ENCODE measurements at regions not wholly inside any gene's neighbourhood (a gene's known extent, or its start where the extent isn't known, plus 50 kb on each side); places are given as distances from the start of the nearest gene placed in this dataset.

DNA sequence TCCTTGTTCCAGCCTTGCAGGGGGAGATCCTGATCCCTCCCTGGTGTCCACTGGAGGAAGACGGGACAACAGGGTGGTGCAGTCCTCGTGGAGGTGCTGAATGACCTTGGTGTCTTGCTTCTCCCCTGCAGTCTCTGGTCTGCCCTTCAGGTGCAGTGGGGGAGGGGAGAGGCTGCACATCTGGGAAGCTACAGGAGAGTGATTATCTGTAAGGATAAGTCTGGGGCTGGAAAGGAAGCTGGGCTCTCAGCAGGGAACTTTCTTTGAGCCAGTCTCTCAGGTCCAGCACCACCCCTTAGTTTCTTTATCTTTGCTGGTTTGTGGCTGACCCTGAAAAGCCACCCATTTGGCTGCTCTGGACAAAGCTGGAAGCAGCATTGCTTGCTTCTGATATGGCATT is 275.6 kb downstream of the CCSER2 start:
- no CpG with 5 or more reads among the region's 2 CpGs for WGBS, 2 experiments (ENCODE audit: extremely low coverage in 2 of 2, insufficient read length in 1 of 2)
- Histone ChIP-seq H2BK20ac (ENCODE audit: low read depth, low read length) (no peak overlapping the region), H2AK9ac (replicated peaks; ENCODE audit: low read depth, low read length, poor library complexity) (no peak overlapping the region), H3K14ac (replicated peaks; ENCODE audit: low read depth, low read length) (no peak overlapping the region), H4K5ac (ENCODE audit: low read depth, low read length) (no peak overlapping the region), H2BK120ac (ENCODE audit: low read depth, low read length) (no peak overlapping the region), H3K18ac (ENCODE audit: low read depth, low read length) (no peak overlapping the region), H3K9me1 (ENCODE audit: insufficient read depth, low read length) (no peaks in the 10 kb centered on the region), H3K4ac (ENCODE audit: low read depth, low read length) (no peak overlapping the region), H3K27ac (ENCODE audit: insufficient read depth, low read length) (no peak overlapping the region), H3K4me2 (ENCODE audit: low read depth, low read length) (no peak overlapping the region), H3K9ac (ENCODE audit: low read depth, low read length) (no peak overlapping the region), H3K4me1 (ENCODE audit: control insufficient read depth, insufficient read depth, low read length) (no peaks in the 10 kb centered on the region), H3K9me3 (ENCODE audit: control insufficient read depth, insufficient read depth, low read length) (no peaks in the 10 kb centered on the region), H4K8ac (ENCODE audit: low read depth in 2 of 2, low read length in 2 of 2) (no peak overlapping the region), H3K27me3 (ENCODE audit: control insufficient read depth, insufficient read depth, low read length) (no peaks in the 10 kb centered on the region), H3K23ac (ENCODE audit: low read depth, low read length) (no peak overlapping the region), H2BK5ac (ENCODE audit: low read depth, low read length, poor library complexity, severe bottlenecking) (no peak overlapping the region), H2AK5ac (ENCODE audit: low read depth, low read length) (no peak overlapping the region), H4K20me1 (ENCODE audit: insufficient read depth, low read length) (no peaks in the 10 kb centered on the region), H3K36me3 (ENCODE audit: control insufficient read depth, insufficient read depth, low read length) (no peaks in the 10 kb centered on the region), H3K56ac (ENCODE audit: extremely low read depth, insufficient read depth, low read length) (no peak overlapping the region), H3K79me1 (ENCODE audit: low read depth in 1 of 2, low read length in 2 of 2) (no peaks in the 10 kb centered on the region), H3K4me3 (ENCODE audit: insufficient read depth, low read depth, low read length) (no peak overlapping the region), H2BK15ac (ENCODE audit: low read depth, low read length) (no peak overlapping the region), H4K91ac (ENCODE audit: insufficient read depth, low read depth, low read length) (no peak overlapping the region), H2AFZ (replicated peaks; ENCODE audit: low read length, poor library complexity) (no peak overlapping the region)
- BruUV-seq (replicated peaks) = no TSS peak
- no peak for ATAC-seq (ENCODE audit: low read depth)
- intact Hi-C loops (cut with micrococcal nuclease) = no loop called here
- no peak for TF ChIP-seq SMC3 (IDR thresholded peaks at IDR 0.05; ENCODE audit: low read depth, low read length)
- no peak for TF ChIP-seq FOS (IDR thresholded peaks at IDR 0.05; ENCODE audit: low read depth, low read length)
- TF ChIP-seq ELK1 (IDR thresholded peaks at IDR 0.05; ENCODE audit: borderline replicate concordance, low read depth, low read length) = no peak
- no peak for TF ChIP-seq RFX5 (IDR thresholded peaks at IDR 0.05; ENCODE audit: low read depth, low read length)
- DNase-seq = no peak
- dilution Hi-C loops (cut with HindIII; ENCODE audit: low sequenced_read_pairs, unreplicated experiment) = no loop called here
- in situ Hi-C loops (cut with MboI; ENCODE audit: low sequenced_read_pairs) = no loop called here
- ChIA-PET POLR2A (ENCODE audit: unreplicated experiment) (no interaction called here), CTCF (interaction anchor here (0.6 kb wide), 1 partner anchor 119 kb away, joined by 4 read pairs; no protein-coding TSS in a partner anchor)
